ENCODE measurements at regions not wholly inside any gene's neighbourhood (a gene's known extent, or its start where the extent isn't known, plus 50 kb on each side); places are given as distances from the start of the nearest gene placed in this dataset.

- DNase-seq (ENCODE audit: low spot score): no peak
- Histone ChIP-seq H3K4me3 (no peak overlapping the region), H3K27me3 (no peaks in the 10 kb centered on the region), H3K4me1 (no peaks in the 10 kb centered on the region), H3K9me3 (peaks cover 0 to 2% of the 10 kb centered on the region in 2 donors), H3K27ac (no peak overlapping the region), H3K36me3 (no peaks in the 10 kb centered on the region)
- TF ChIP-seq CTCF (IDR thresholded peaks at IDR 0.05): no peak
These were observed 338.6 kb downstream of the COL12A1 start for GRCh38 chr6:74867291-74867690.

DNA sequence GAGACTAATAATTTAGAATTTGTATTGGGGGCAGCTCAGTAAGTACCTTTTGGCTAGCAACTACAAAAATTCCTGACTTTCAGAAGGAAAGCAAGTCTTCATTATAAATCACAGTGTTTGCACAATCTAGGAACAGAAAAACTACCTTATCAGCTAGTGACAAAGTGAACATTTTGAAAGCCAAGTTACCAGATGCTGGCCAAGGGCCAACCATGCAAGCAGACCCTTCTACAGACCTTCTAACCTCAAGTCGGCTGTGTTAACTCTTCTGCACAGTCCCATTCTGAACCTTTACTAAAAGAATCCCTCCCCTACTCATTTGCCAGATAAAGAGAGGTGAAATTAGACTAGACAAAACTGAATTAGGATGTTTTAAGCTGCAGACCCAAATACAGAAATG lies 341.9 kb downstream of the COL12A1 start:
- Histone ChIP-seq H3K4me1 (no peaks in the 10 kb centered on the region), H3K36me3 (no peaks in the 10 kb centered on the region), H3K27ac (no peak overlapping the region), H3K9me3 (no peaks in the 10 kb centered on the region), H3K4me3 (no peak overlapping the region), H3K27me3 (no peaks in the 10 kb centered on the region)
- DNase-seq (ENCODE audit: low spot score): no peak
- no peak for TF ChIP-seq CTCF (IDR thresholded peaks at IDR 0.05)

GRCh38 chr6:74860456-74860855 lies 345.4 kb downstream of the COL12A1 start:
- H3K27me3 ChIP-seq: no peaks in the 10 kb centered on the region
- no peak overlapping the region for H3K27ac ChIP-seq
- H3K4me1 ChIP-seq: no peaks in the 10 kb centered on the region
- no peak for TF ChIP-seq CTCF (IDR thresholded peaks at IDR 0.05)
- no peaks in the 10 kb centered on the region for H3K9me3 ChIP-seq
- no peaks in the 10 kb centered on the region for H3K36me3 ChIP-seq
- no peak overlapping the region for H3K4me3 ChIP-seq
- DNase-seq (ENCODE audit: low spot score): no peak

GRCh38 chr6:74857157-74857556 lies 348.7 kb downstream of the COL12A1 start:
- H3K27ac ChIP-seq: no peak overlapping the region
- no peak for TF ChIP-seq CTCF (IDR thresholded peaks at IDR 0.05)
- H3K27me3 ChIP-seq: no peaks in the 10 kb centered on the region
- H3K9me3 ChIP-seq: no peaks in the 10 kb centered on the region
- H3K4me1 ChIP-seq: no peaks in the 10 kb centered on the region
- no peaks in the 10 kb centered on the region for H3K36me3 ChIP-seq
- no peak for DNase-seq (ENCODE audit: low spot score)
- no peak overlapping the region for H3K4me3 ChIP-seq

- no peaks in the 10 kb centered on the region for H3K9me3 ChIP-seq
- H3K27me3 ChIP-seq: no peaks in the 10 kb centered on the region
- H3K27ac ChIP-seq: no peak overlapping the region
- no peak overlapping the region for H3K4me3 ChIP-seq
- H3K36me3 ChIP-seq: no peaks in the 10 kb centered on the region
- DNase-seq (ENCODE audit: low spot score): no peak
- no peak for TF ChIP-seq CTCF (IDR thresholded peaks at IDR 0.05)
- H3K4me1 ChIP-seq: no peaks in the 10 kb centered on the region
These were observed 351.9 kb downstream of the COL12A1 start for GRCh38 chr6:74853991-74854390.

- Histone ChIP-seq H3K36me3 (no peaks in the 10 kb centered on the region), H3K27me3 (no peaks in the 10 kb centered on the region), H3K9me3 (no peaks in the 10 kb centered on the region), H3K4me1 (no peaks in the 10 kb centered on the region), H3K27ac (no peak overlapping the region), H3K4me3 (no peak overlapping the region)
- no peak for DNase-seq (ENCODE audit: low spot score)
- no peak for TF ChIP-seq CTCF (IDR thresholded peaks at IDR 0.05)
These were observed 354.3 kb downstream of the COL12A1 start for GRCh38 chr6:74851596-74851995.
